ENCODE measurements at regions not wholly inside any gene's neighbourhood (a gene's known extent, or its start where the extent isn't known, plus 50 kb on each side); places are given as distances from the start of the nearest gene placed in this dataset.
"Not testable (repeated sequence)": the region's sequence is repeated elsewhere in the genome, so short reads cannot be mapped to it uniquely, and the experiment has no call there.

GRCh38 chr16:33992513-33993177, 533.2 kb downstream of the TP53TG3F start:
- H3K4me1 ChIP-seq; intact Hi-C loops (cut with DNase I; ENCODE audit: low total_unique reads); in situ Hi-C loops (cut with MboI; ENCODE audit: low sequenced_read_pairs in 4 of 4); H3K9me3 ChIP-seq; H3K27me3 ChIP-seq; H3K36me3 ChIP-seq; H3K4me3 ChIP-seq: not testable (repeated sequence)
- DNase-seq = peak in 1 of 2 donors; percentile 46
- H3K27ac ChIP-seq = peak overlapping the region; percentile 60 to 79 (median 67)
- TF ChIP-seq POLR2A (IDR thresholded peaks at IDR 0.05) = peak in 1 of 2 donors; percentile 11
- peak; percentile 17 to 20 for ATAC-seq

- not testable (repeated sequence) for H3K27me3 ChIP-seq, DNase-seq
These were observed 534.8 kb downstream of the TP53TG3F start for GRCh38 chr16:33994207-33994606.

GRCh38 chr16:33995821-33996372, 536.5 kb downstream of the TP53TG3F start:
- in situ Hi-C loops (cut with MboI; ENCODE audit: low sequenced_read_pairs in 4 of 4) = not testable (repeated sequence)
- ATAC-seq = peak; percentile 18 to 44

More at GRCh38 chr16:33994207-33994606, 534.8 kb downstream of the TP53TG3F start:
- H3K27ac ChIP-seq = peak overlapping the region in 1 of 4 donors; percentile 10
- H3K9me3 ChIP-seq; ATAC-seq; H3K4me3 ChIP-seq; H3K4me1 ChIP-seq; intact Hi-C loops (cut with DNase I; ENCODE audit: low total_unique reads); in situ Hi-C loops (cut with MboI; ENCODE audit: low sequenced_read_pairs in 4 of 4); H3K36me3 ChIP-seq: not testable (repeated sequence)

GRCh38 chr16:34001184-34001583, 541.8 kb downstream of the TP53TG3F start:
- H3K9me3 ChIP-seq; H3K36me3 ChIP-seq; H3K27ac ChIP-seq; H3K4me3 ChIP-seq; in situ Hi-C loops (cut with MboI; ENCODE audit: low sequenced_read_pairs in 4 of 4); H3K27me3 ChIP-seq; DNase-seq; ATAC-seq; intact Hi-C loops (cut with DNase I; ENCODE audit: low total_unique reads); H3K4me1 ChIP-seq: not testable (repeated sequence)

More at GRCh38 chr16:33995821-33996372, 536.5 kb downstream of the TP53TG3F start:
- H3K27me3 ChIP-seq; H3K4me3 ChIP-seq; intact Hi-C loops (cut with DNase I; ENCODE audit: low total_unique reads); H3K9me3 ChIP-seq; H3K4me1 ChIP-seq; H3K36me3 ChIP-seq: not testable (repeated sequence)
- H3K27ac ChIP-seq = peak overlapping the region in 2 of 4 donors; percentile 18 to 30
- peak in 2 of 5 experiments; percentile 15 to 38 for TF ChIP-seq CTCF (IDR thresholded peaks at IDR 0.05 in 4 of 5, conservative IDR thresholded peaks at IDR 0.05 in 1 of 5)
- DNase-seq = peak in 1 of 2 donors; percentile 55

GRCh38 chr16:34001961-34002360, 542.5 kb downstream of the TP53TG3F start:
- peak in 1 of 2 donors; percentile 58 for DNase-seq
- ATAC-seq; intact Hi-C loops (cut with DNase I; ENCODE audit: low total_unique reads); H3K4me3 ChIP-seq; H3K27ac ChIP-seq; H3K4me1 ChIP-seq; H3K9me3 ChIP-seq; H3K36me3 ChIP-seq; in situ Hi-C loops (cut with MboI; ENCODE audit: low sequenced_read_pairs in 4 of 4); H3K27me3 ChIP-seq: not testable (repeated sequence)

- H3K4me3 ChIP-seq; ATAC-seq; in situ Hi-C loops (cut with MboI; ENCODE audit: low sequenced_read_pairs in 4 of 4); H3K27ac ChIP-seq; H3K4me1 ChIP-seq; H3K36me3 ChIP-seq; H3K27me3 ChIP-seq; intact Hi-C loops (cut with DNase I; ENCODE audit: low total_unique reads); DNase-seq; H3K9me3 ChIP-seq: not testable (repeated sequence)
These were observed 555.7 kb downstream of the TP53TG3F start for GRCh38 chr16:34014841-34015820.

- DNase-seq; H3K27me3 ChIP-seq; in situ Hi-C loops (cut with MboI; ENCODE audit: low sequenced_read_pairs in 4 of 4); H3K9me3 ChIP-seq; intact Hi-C loops (cut with DNase I; ENCODE audit: low total_unique reads); H3K4me1 ChIP-seq; H3K36me3 ChIP-seq; H3K27ac ChIP-seq; H3K4me3 ChIP-seq; ATAC-seq: not testable (repeated sequence)
These were observed 558.9 kb downstream of the TP53TG3F start for GRCh38 chr16:34018277-34018676.

Measured in gastrocnemius medialis (tissue), 4 donors.